Stimulated activated CD8-positive, alpha-beta memory T cell treated with anti-CD3 and anti-CD28 coated beads, Interleukin-7, amount 100 ng/mL, for 48 hours (primary cell): ENCODE measurements at regions not wholly inside any gene's neighbourhood (a gene's known extent, or its start where the extent isn't known, plus 50 kb on each side); places are given as distances from the start of the nearest gene placed in this dataset.
"Not testable (repeated sequence)": the region's sequence is repeated elsewhere in the genome, so short reads cannot be mapped to it uniquely, and the experiment has no call there.

Source experiments
- DNase-seq, 2 donors: peaks; one replicate each; pipeline ENCODE4 v3.0.0-alpha.2; 2020; ENCODE audit warnings: low read depth in 1 of 2; ENCODE audit errors: extremely low read depth in 1 of 2

- no peak for DNase-seq
Measured at GRCh38 chr17:70564006-70564620, 394.8 kb downstream of the KCNJ2 start.

- no peak for DNase-seq
Measured at GRCh38 chr17:70569128-70569527, 399.8 kb downstream of the KCNJ2 start.

- DNase-seq: no peak
Measured at GRCh38 chr17:70577456-70577855, 408.1 kb downstream of the KCNJ2 start.

- no peak for DNase-seq
Measured at GRCh38 chr17:70581459-70581858, 412.1 kb downstream of the KCNJ2 start.

GRCh38 chr17:70582777-70583176 lies 413.4 kb downstream of the KCNJ2 start:
- DNase-seq: no peak

GRCh38 chr17:70584255-70584654 lies 414.9 kb downstream of the KCNJ2 start:
- no peak for DNase-seq

- no peak for DNase-seq
Measured at GRCh38 chr17:70588003-70588402, 418.7 kb downstream of the KCNJ2 start.

- DNase-seq: no peak
Measured at GRCh38 chr17:70597774-70598173, 428.4 kb downstream of the KCNJ2 start.

- no peak for DNase-seq
Measured at GRCh38 chr17:70599198-70599597, 429.9 kb downstream of the KCNJ2 start.

- DNase-seq: not testable (repeated sequence)
Measured at GRCh38 chr17:70599945-70600344, 430.6 kb downstream of the KCNJ2 start.

- DNase-seq: no peak
Measured at GRCh38 chr17:70603226-70603625, 433.9 kb downstream of the KCNJ2 start.

GRCh38 chr17:70604854-70605253 lies 435.5 kb downstream of the KCNJ2 start:
- no peak for DNase-seq

- no peak for DNase-seq
Measured at GRCh38 chr17:70606086-70606485, 436.8 kb downstream of the KCNJ2 start.

GRCh38 chr17:70608193-70608592 lies 438.9 kb downstream of the KCNJ2 start:
- DNase-seq: no peak

- no peak for DNase-seq
Measured at GRCh38 chr17:70608957-70609356, 439.6 kb downstream of the KCNJ2 start.

GRCh38 chr17:70609566-70609965 lies 440.2 kb downstream of the KCNJ2 start:
- DNase-seq: no peak

- DNase-seq: no peak
Measured at GRCh38 chr17:70610161-70610560, 440.8 kb downstream of the KCNJ2 start.

- no peak for DNase-seq
Measured at GRCh38 chr17:70613681-70614080, 444.3 kb downstream of the KCNJ2 start.

GRCh38 chr17:70615831-70616230 lies 446.5 kb downstream of the KCNJ2 start:
- DNase-seq: no peak

GRCh38 chr17:70618641-70619040 lies 449.3 kb downstream of the KCNJ2 start:
- no peak for DNase-seq

GRCh38 chr17:70621566-70621965 lies 452.2 kb downstream of the KCNJ2 start:
- no peak for DNase-seq

GRCh38 chr17:70622368-70623260 lies 453.3 kb downstream of the KCNJ2 start:
- DNase-seq: peak in 1 of 2 donors; percentile 1
